GM23248 (cell line): ENCODE measurements at regions not wholly inside any gene's neighbourhood (a gene's known extent, or its start where the extent isn't known, plus 50 kb on each side); places are given as distances from the start of the nearest gene placed in this dataset.

Experiments
- DNase-seq: peaks from one replicate; pipeline ENCODE4 v3.0.0-alpha.2; 2015
- H2AFZ ChIP-seq: fragments of 200-600 bp; sonication (generic); 2 replicates; pipeline ENCODE4 v1.6.1; 2016; ENCODE audit warnings: antibody characterized with exemption
- H3F3A ChIP-seq: fragments of 200-600 bp; sonication (generic); 2 replicates; pipeline ENCODE4 v1.6.1; 2016; ENCODE audit warnings: mild to moderate bottlenecking, antibody characterized with exemption, mixed run types; ENCODE audit not compliant: insufficient read depth
- H3K27ac ChIP-seq: fragments of 200-600 bp; sonication (generic); 2 replicates; pipeline ENCODE4 v1.5.1; 2016; ENCODE audit warnings: mild to moderate bottlenecking
- H3K27me3 ChIP-seq: fragments of 200-600 bp; sonication (generic); replicated peaks from 2 replicates; pipeline ENCODE4 v1.6.1; 2016; ENCODE audit warnings: mild to moderate bottlenecking; ENCODE audit not compliant: insufficient read depth
- H3K36me3 ChIP-seq: fragments of 200-600 bp; sonication (generic); 2 replicates; pipeline ENCODE4 v1.6.1; 2016; ENCODE audit warnings: low read depth, mild to moderate bottlenecking
- H3K4me1 ChIP-seq: fragments of 200-600 bp; sonication (generic); 2 replicates; pipeline ENCODE4 v1.6.1; 2016; ENCODE audit warnings: mild to moderate bottlenecking; ENCODE audit not compliant: insufficient read depth
- H3K4me2 ChIP-seq: fragments of 200-600 bp; sonication (generic); one replicate; pipeline ENCODE4 v1.6.1; 2016; ENCODE audit warnings: mild to moderate bottlenecking; ENCODE audit not compliant: unreplicated experiment
- H3K4me3 ChIP-seq: fragments of 200-600 bp; sonication (generic); 2 replicates; pipeline ENCODE4 v1.5.1; 2016; ENCODE audit warnings: mild to moderate bottlenecking
- H3K79me2 ChIP-seq: fragments of 200-600 bp; sonication (generic); 2 replicates; pipeline ENCODE4 v1.6.1; 2016; ENCODE audit warnings: mild to moderate bottlenecking; ENCODE audit not compliant: insufficient read depth
- H3K9ac ChIP-seq: fragments of 200-600 bp; sonication (generic); 2 replicates; pipeline ENCODE4 v1.6.1; 2016; ENCODE audit warnings: mild to moderate bottlenecking
- H3K9me2 ChIP-seq: fragments of 200-600 bp; sonication (generic); 2 replicates; pipeline ENCODE4 v1.6.1; 2016; ENCODE audit warnings: mixed run types, mild to moderate bottlenecking, moderate library complexity; ENCODE audit not compliant: insufficient read depth
- H3K9me3 ChIP-seq: fragments of 200-600 bp; sonication (generic); one replicate; pipeline ENCODE4 v1.6.1; 2017; ENCODE audit warnings: low read depth
- H4K20me1 ChIP-seq: fragments of 200-600 bp; sonication (generic); 2 replicates; pipeline ENCODE4 v1.6.0; 2016; ENCODE audit not compliant: insufficient read depth
- EZH2 ChIP-seq: fragments of 200-600 bp; sonication (generic); IDR thresholded peaks from 2 replicates; pipeline ENCODE4 v1.6.1; 2018; ENCODE audit warnings: antibody characterized with exemption, mild to moderate bottlenecking; ENCODE audit not compliant: insufficient read depth, poor library complexity, severe bottlenecking
- EZH2phosphoT487 ChIP-seq: fragments of 200-600 bp; sonication (generic); IDR thresholded peaks from 2 replicates; pipeline ENCODE4 v1.6.1; 2018; ENCODE audit warnings: antibody characterized with exemption, moderate library complexity, mild to moderate bottlenecking, low read depth; ENCODE audit not compliant: insufficient read depth
- WGBS, 2 experiments: methylation state at CpG; one replicate each; pipeline ENCODE4 v1.1.6; 2015 to 2017; ENCODE audit warnings: low lambda C conversion rate in 2 of 2, low coverage in 1 of 2; ENCODE audit errors: missing lambda C conversion rate in 2 of 2; 5-methylcytosine and 5-hydroxymethylcytosine counted together
- in situ Hi-C: fragments of 300-500 bp; cut with MboI; formaldehyde crosslinking; loops from 2 replicates; pipeline ENCODE4 v1.15.0; 2020

DNA sequence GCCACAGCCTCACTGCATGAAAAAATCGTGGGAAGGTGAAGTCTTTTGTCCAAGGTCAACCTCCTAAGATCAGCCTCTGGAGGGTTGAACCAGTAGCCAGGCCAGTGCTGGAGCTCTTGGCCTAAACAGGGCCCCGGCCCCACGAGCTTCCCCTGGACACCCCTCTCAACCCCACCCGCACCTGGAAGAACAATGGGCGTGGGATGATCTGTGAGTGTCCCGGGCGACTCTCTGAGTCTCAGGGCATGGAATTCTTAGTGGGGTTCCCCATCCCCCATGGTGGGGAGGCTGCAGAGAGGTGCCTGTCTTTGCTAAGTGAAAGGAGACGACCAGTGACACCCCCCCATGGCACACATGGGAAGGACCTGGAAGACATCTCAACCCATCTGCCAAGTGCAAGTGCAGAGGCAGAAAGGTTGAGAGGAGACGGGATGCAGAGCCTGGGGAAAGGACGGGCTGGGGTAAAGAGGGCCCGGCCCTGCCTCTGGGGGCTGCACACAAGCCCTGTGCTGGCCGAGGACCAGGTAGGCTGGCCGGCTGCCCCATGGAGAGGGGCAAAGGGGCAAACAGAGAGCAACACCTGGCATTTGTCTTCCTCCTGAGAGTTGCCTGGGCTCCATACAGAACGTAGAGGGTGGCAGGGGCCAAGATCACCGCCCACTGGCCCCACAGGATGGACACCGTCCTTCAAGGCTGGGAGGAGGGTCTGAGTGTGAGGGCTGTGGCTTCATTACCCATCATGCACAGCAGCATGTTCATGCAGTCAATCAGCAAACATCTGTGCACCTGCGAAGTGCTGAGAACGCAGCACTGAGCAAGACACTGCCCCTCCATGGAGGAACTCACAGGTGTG, 163.0 kb upstream of the PPP2R2D start:
- in situ Hi-C loops: no loop called here
- WGBS, 2 experiments: 25 to 26% methylated on average over 17 to 18 of the region's 18 CpGs

GRCh38 chr10:131738396-131738735, 162.4 kb upstream of the PPP2R2D start:
- Histone ChIP-seq H3K79me2 (no peaks in the 10 kb centered on the region), H3K27me3 (no peaks in the 10 kb centered on the region), H3K4me2 (no peak overlapping the region), H3K9me3 (no peaks in the 10 kb centered on the region), H2AFZ (no peak overlapping the region), H3K9ac (no peak overlapping the region), H3K36me3 (no peaks in the 10 kb centered on the region), H3K4me1 (no peaks in the 10 kb centered on the region), H3K9me2 (no peaks in the 10 kb centered on the region), H4K20me1 (no peaks in the 10 kb centered on the region), H3K27ac (no peak overlapping the region), H3F3A (no peaks in the 10 kb centered on the region), H3K4me3 (no peak overlapping the region)
- DNase-seq: no peak
- in situ Hi-C loops: no loop called here
- 26 to 27% methylated on average over 11 of the region's 11 CpGs for WGBS, 2 experiments
- no peak for TF ChIP-seq EZH2
- TF ChIP-seq EZH2phosphoT487: no peak

More for the DNA sequence above, 163.0 kb upstream of the PPP2R2D start:
- H4K20me1 ChIP-seq: no peaks in the 10 kb centered on the region
- no peaks in the 10 kb centered on the region for H3K9me3 ChIP-seq
- no peak for DNase-seq
- TF ChIP-seq EZH2phosphoT487: no peak
- no peak for TF ChIP-seq EZH2
- H3K79me2 ChIP-seq: no peaks in the 10 kb centered on the region
- H3K4me2 ChIP-seq: no peak overlapping the region
- no peaks in the 10 kb centered on the region for H3F3A ChIP-seq
- no peak overlapping the region for H3K9ac ChIP-seq
- H3K27me3 ChIP-seq: no peaks in the 10 kb centered on the region
- no peak overlapping the region for H3K27ac ChIP-seq
- H3K9me2 ChIP-seq: no peaks in the 10 kb centered on the region
- H2AFZ ChIP-seq: no peak overlapping the region
- H3K36me3 ChIP-seq: no peaks in the 10 kb centered on the region
- no peak overlapping the region for H3K4me3 ChIP-seq
- H3K4me1 ChIP-seq: no peaks in the 10 kb centered on the region

GRCh38 chr10:131739206-131739605, 161.6 kb upstream of the PPP2R2D start:
- in situ Hi-C loops: no loop called here

GRCh38 chr10:131742500-131742951, 158.3 kb upstream of the PPP2R2D start:
- in situ Hi-C loops: no loop called here
- Histone ChIP-seq H3K9ac (no peak overlapping the region), H3F3A (no peaks in the 10 kb centered on the region), H3K36me3 (no peaks in the 10 kb centered on the region), H4K20me1 (no peaks in the 10 kb centered on the region), H3K4me2 (no peak overlapping the region), H3K27ac (no peak overlapping the region), H3K9me3 (no peaks in the 10 kb centered on the region), H3K79me2 (no peaks in the 10 kb centered on the region), H3K9me2 (no peaks in the 10 kb centered on the region), H3K4me3 (no peak overlapping the region), H3K4me1 (no peaks in the 10 kb centered on the region), H3K27me3 (no peaks in the 10 kb centered on the region), H2AFZ (no peak overlapping the region)
- no peak for DNase-seq
- 46 to 49% methylated on average over 17 of the region's 17 CpGs for WGBS, 2 experiments
- TF ChIP-seq EZH2phosphoT487: no peak
- no peak for TF ChIP-seq EZH2

More at GRCh38 chr10:131739206-131739605, 161.6 kb upstream of the PPP2R2D start:
- H3K4me3 ChIP-seq: no peak overlapping the region
- 36 to 39% methylated on average over 9 to 10 of the region's 10 CpGs for WGBS, 2 experiments
- no peaks in the 10 kb centered on the region for H4K20me1 ChIP-seq
- no peaks in the 10 kb centered on the region for H3K79me2 ChIP-seq
- H3F3A ChIP-seq: no peaks in the 10 kb centered on the region
- no peaks in the 10 kb centered on the region for H3K9me3 ChIP-seq
- H2AFZ ChIP-seq: no peak overlapping the region
- no peaks in the 10 kb centered on the region for H3K36me3 ChIP-seq
- no peaks in the 10 kb centered on the region for H3K4me1 ChIP-seq
- no peak overlapping the region for H3K4me2 ChIP-seq
- no peaks in the 10 kb centered on the region for H3K27me3 ChIP-seq
- H3K9me2 ChIP-seq: no peaks in the 10 kb centered on the region
- no peak for TF ChIP-seq EZH2phosphoT487
- no peak for TF ChIP-seq EZH2
- no peak overlapping the region for H3K27ac ChIP-seq
- DNase-seq: no peak
- H3K9ac ChIP-seq: no peak overlapping the region
